ENCODE measurements at regions not wholly inside any gene's neighbourhood (a gene's known extent, or its start where the extent isn't known, plus 50 kb on each side); places are given as distances from the start of the nearest gene placed in this dataset.

GRCh38 chr12:86723326-86723725, 467.1 kb upstream of the MGAT4C start:
- Histone ChIP-seq H3K27ac (no peak overlapping the region), H3K36me3 (no peaks in the 10 kb centered on the region), H3K4me1 (no peaks in the 10 kb centered on the region), H3K4me3 (no peak overlapping the region), H3K27me3 (no peaks in the 10 kb centered on the region), H3K9me3 (no peaks in the 10 kb centered on the region)
- TF ChIP-seq CTCF (IDR thresholded peaks at IDR 0.05) (no peak), POLR2A (IDR thresholded peaks at IDR 0.05) (no peak)
- no peak for DNase-seq
- intact Hi-C loops (cut with DNase I; ENCODE audit: low total_unique reads) = no loop called here

GRCh38 chr12:86721713-86722397, 465.7 kb upstream of the MGAT4C start:
- TF ChIP-seq POLR2A (IDR thresholded peaks at IDR 0.05) (no peak), CTCF (IDR thresholded peaks at IDR 0.05) (no peak)
- intact Hi-C loops (cut with DNase I; ENCODE audit: low total_unique reads) = no loop called here
- no peaks in the 10 kb centered on the region for H3K9me3 ChIP-seq
- no peak overlapping the region for H3K27ac ChIP-seq
- DNase-seq = no peak
- H3K4me3 ChIP-seq = no peak overlapping the region
- H3K36me3 ChIP-seq = no peaks in the 10 kb centered on the region
- no peaks in the 10 kb centered on the region for H3K27me3 ChIP-seq
- no peaks in the 10 kb centered on the region for H3K4me1 ChIP-seq

GRCh38 chr12:86719381-86719780, 463.2 kb upstream of the MGAT4C start:
- H3K36me3 ChIP-seq = no peaks in the 10 kb centered on the region
- no peak for DNase-seq
- no peaks in the 10 kb centered on the region for H3K27me3 ChIP-seq

GRCh38 chr12:86713121-86713520, 456.9 kb upstream of the MGAT4C start:
- Histone ChIP-seq H3K4me1 (no peaks in the 10 kb centered on the region), H3K36me3 (no peaks in the 10 kb centered on the region), H3K27me3 (no peaks in the 10 kb centered on the region), H3K27ac (no peak overlapping the region), H3K9me3 (no peaks in the 10 kb centered on the region), H3K4me3 (no peak overlapping the region)
- DNase-seq = no peak
- TF ChIP-seq CTCF (IDR thresholded peaks at IDR 0.05) = no peak
- TF ChIP-seq POLR2A (IDR thresholded peaks at IDR 0.05) = no peak
- intact Hi-C loops (cut with DNase I; ENCODE audit: low total_unique reads) = no loop called here

More at GRCh38 chr12:86719381-86719780, 463.2 kb upstream of the MGAT4C start:
- Histone ChIP-seq H3K4me1 (no peaks in the 10 kb centered on the region), H3K27ac (no peak overlapping the region), H3K9me3 (no peaks in the 10 kb centered on the region), H3K4me3 (no peak overlapping the region)
- intact Hi-C loops (cut with DNase I; ENCODE audit: low total_unique reads) = no loop called here
- no peak for TF ChIP-seq POLR2A (IDR thresholded peaks at IDR 0.05)

GRCh38 chr12:86712425-86712843, 456.2 kb upstream of the MGAT4C start:
- Histone ChIP-seq H3K27ac (no peak overlapping the region), H3K4me3 (no peak overlapping the region), H3K9me3 (no peaks in the 10 kb centered on the region), H3K36me3 (no peaks in the 10 kb centered on the region), H3K4me1 (no peaks in the 10 kb centered on the region), H3K27me3 (no peaks in the 10 kb centered on the region)
- DNase-seq = no peak
- intact Hi-C loops (cut with DNase I; ENCODE audit: low total_unique reads) = no loop called here
- no peak for TF ChIP-seq CTCF (IDR thresholded peaks at IDR 0.05)
- no peak for TF ChIP-seq POLR2A (IDR thresholded peaks at IDR 0.05)

- Histone ChIP-seq H3K4me1 (no peaks in the 10 kb centered on the region), H3K9me3 (no peaks in the 10 kb centered on the region), H3K27me3 (no peaks in the 10 kb centered on the region), H3K27ac (no peak overlapping the region), H3K36me3 (no peaks in the 10 kb centered on the region), H3K4me3 (no peak overlapping the region)
- intact Hi-C loops (cut with DNase I; ENCODE audit: low total_unique reads) = no loop called here
- DNase-seq = no peak
- TF ChIP-seq POLR2A (IDR thresholded peaks at IDR 0.05) (no peak), CTCF (IDR thresholded peaks at IDR 0.05) (no peak)
Observed at GRCh38 chr12:86711731-86712130, 455.5 kb upstream of the MGAT4C start.
